Thymus (tissue), 11 donors: ENCODE measurements at regions not wholly inside any gene's neighbourhood (a gene's known extent, or its start where the extent isn't known, plus 50 kb on each side); places are given as distances from the start of the nearest gene placed in this dataset.

Experiments used
- DNase-seq, 9 donors: peaks; one replicate each; pipeline ENCODE4 v3.0.0-alpha.2; 2013; ENCODE audit warnings: low spot score in 9 of 9, low read depth in 6 of 9, missing footprints in 1 of 9
- H3K27ac ChIP-seq, 2 donors: one replicate each; pipeline ENCODE4 v1.5.1; 2013; ENCODE audit warnings: control low read depth in 1 of 2, low read depth in 1 of 2, low read length in 1 of 2, mild to moderate bottlenecking in 1 of 2, moderate library complexity in 1 of 2
- H3K27me3 ChIP-seq, 2 donors: one replicate each; pipeline ENCODE4 v1.5.1; 2013; ENCODE audit warnings: low read length in 1 of 2; ENCODE audit not compliant: control insufficient read depth in 2 of 2, insufficient read depth in 1 of 2
- H3K36me3 ChIP-seq, 2 donors: one replicate each; pipeline ENCODE4 v1.5.1; 2013; ENCODE audit warnings: low read length in 1 of 2, mild to moderate bottlenecking in 1 of 2, moderate library complexity in 1 of 2; ENCODE audit not compliant: control insufficient read depth in 2 of 2, insufficient read depth in 2 of 2
- H3K4me1 ChIP-seq, 2 donors: one replicate each; pipeline ENCODE4 v1.5.1; 2013; ENCODE audit warnings: low read length in 2 of 2; ENCODE audit not compliant: control insufficient read depth in 2 of 2, insufficient read depth in 2 of 2
- H3K4me3 ChIP-seq, 2 donors: one replicate each; pipeline ENCODE4 v1.5.1; 2013; ENCODE audit warnings: low read length in 2 of 2, control low read depth in 1 of 2, mild to moderate bottlenecking in 1 of 2
- H3K9me3 ChIP-seq, 2 donors: one replicate each; pipeline ENCODE4 v1.5.1; 2013; ENCODE audit warnings: low read length in 1 of 2, mild to moderate bottlenecking in 1 of 2; ENCODE audit not compliant: control insufficient read depth in 2 of 2, insufficient read depth in 1 of 2
- WGBS: extraction: QIAGEN DNeasy Blood & Tissue Kit; methylation state at CpG from one replicate; pipeline ENCODE4 v1.1.7; 2013; 5-methylcytosine and 5-hydroxymethylcytosine counted together
- donor health status: healthy.

DNA sequence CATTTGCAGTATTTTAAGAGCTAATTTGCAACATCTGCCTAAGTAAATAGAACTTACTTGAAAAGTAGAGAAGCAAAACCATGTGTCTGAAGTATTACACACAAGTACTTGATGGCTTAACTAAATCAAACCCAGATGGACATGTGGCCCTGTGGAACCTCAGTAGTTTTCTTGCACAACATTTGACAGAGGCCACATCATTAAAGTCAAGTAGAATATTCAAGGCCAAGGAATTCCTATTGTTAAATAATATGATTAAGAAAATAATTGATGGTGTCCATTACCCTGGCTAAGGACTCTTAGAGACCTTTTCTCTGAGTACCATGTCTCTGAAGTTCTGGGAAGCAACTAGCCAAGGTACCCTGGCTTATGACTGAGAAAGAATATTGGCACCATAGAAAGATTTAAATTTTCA is 135.4 kb upstream of the OTUD4 start:
- H3K4me3 ChIP-seq, result no peak overlapping the region
- H3K4me1 ChIP-seq, result no peaks in the 10 kb centered on the region
- H3K27me3 ChIP-seq, result peaks cover 0 to 2% of the 10 kb centered on the region in 2 donors
- no peak overlapping the region for H3K27ac ChIP-seq
- no peak for DNase-seq
- H3K36me3 ChIP-seq, result no peaks in the 10 kb centered on the region
- no peaks in the 10 kb centered on the region for H3K9me3 ChIP-seq

GRCh38 chr4:145308598-145308997 is 128.2 kb upstream of the OTUD4 start:
- peaks cover 0 to 2% of the 10 kb centered on the region in 2 donors for H3K4me1 ChIP-seq
- H3K27me3 ChIP-seq, result peaks cover 0 to 2% of the 10 kb centered on the region in 2 donors
- no peak for DNase-seq
- no peak overlapping the region for H3K4me3 ChIP-seq
- no peaks in the 10 kb centered on the region for H3K36me3 ChIP-seq
- H3K27ac ChIP-seq, result no peak overlapping the region
- H3K9me3 ChIP-seq, result no peaks in the 10 kb centered on the region
- 85% methylated on average over 3 of the region's 3 CpGs for WGBS

DNA sequence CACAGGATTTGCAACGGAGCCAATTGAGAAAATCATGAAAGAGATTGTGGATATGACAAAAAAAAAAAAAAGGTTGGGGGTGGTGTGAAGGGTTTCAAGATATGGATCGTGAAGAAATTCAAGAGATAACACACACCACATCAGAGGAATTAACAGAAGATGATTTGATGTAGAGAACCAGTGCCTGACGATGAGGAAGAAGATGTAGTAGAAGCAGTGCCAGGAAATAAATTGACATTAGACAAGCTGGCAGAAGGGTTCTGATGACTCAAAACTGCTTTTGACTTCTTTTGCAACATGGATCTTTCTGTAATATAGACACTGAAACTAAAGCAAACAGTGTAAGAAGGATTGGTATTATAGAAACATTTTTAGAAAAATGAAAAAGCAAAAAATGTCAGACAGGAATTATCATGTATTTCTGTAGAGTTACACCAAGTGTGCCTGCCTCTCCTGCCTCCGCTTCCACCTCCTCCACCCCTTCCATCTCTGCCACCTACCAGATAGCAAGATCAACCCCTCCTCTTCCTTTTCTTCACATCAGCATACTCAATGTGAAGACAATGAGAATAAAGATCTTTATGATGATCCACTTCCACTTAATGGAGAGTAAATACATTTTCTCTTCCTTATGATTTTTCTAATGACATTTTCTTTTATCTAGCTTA is 127.5 kb upstream of the OTUD4 start:
- no peaks in the 10 kb centered on the region for H3K9me3 ChIP-seq

DNA sequence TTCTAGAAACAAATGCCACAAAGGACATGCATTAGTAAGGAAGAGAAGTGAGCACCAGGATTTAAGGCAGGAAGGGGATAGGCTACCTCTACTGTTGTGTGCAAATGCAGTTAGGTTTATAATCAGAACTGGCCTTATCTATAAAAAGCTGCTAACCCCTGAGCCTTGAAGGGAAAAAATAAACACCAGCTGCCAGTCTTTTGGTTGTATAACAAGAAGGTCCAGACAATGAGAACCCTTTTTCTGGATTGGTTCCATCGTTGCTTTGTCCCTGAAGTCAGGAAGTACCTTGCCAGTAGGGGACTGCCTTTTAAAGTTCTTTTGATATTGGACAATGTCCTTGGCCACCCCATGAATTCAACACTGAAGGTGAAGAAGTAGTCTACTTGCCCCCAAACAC is 126.7 kb upstream of the OTUD4 start:
- Histone ChIP-seq H3K27me3 (peaks cover 0 to 2% of the 10 kb centered on the region in 2 donors), H3K4me3 (no peak overlapping the region), H3K36me3 (no peaks in the 10 kb centered on the region), H3K27ac (no peak overlapping the region), H3K4me1 (peaks cover 0 to 2% of the 10 kb centered on the region in 2 donors), H3K9me3 (no peaks in the 10 kb centered on the region)
- 62% methylated on average over 1 of the region's 1 CpG for WGBS
- DNase-seq, result no peak

More for the DNA sequence above, 127.5 kb upstream of the OTUD4 start:
- no peaks in the 10 kb centered on the region for H3K36me3 ChIP-seq
- no peak overlapping the region for H3K4me3 ChIP-seq
- WGBS, result 32% methylated on average over 4 of the region's 4 CpGs
- peak in 5 of 9 donors; percentile 7 to 48 (median 13) for DNase-seq
- peaks cover 0 to 2% of the 10 kb centered on the region in 2 donors for H3K4me1 ChIP-seq
- H3K27ac ChIP-seq, result no peak overlapping the region
- H3K27me3 ChIP-seq, result peaks cover 0 to 2% of the 10 kb centered on the region in 2 donors

GRCh38 chr4:145302725-145303124 is 122.3 kb upstream of the OTUD4 start:
- no peaks in the 10 kb centered on the region for H3K36me3 ChIP-seq
- H3K27me3 ChIP-seq, result no peaks in the 10 kb centered on the region
- H3K4me1 ChIP-seq, result peaks cover 4% of the 10 kb centered on the region in 2 donors
- WGBS, result 94% methylated on average over 3 of the region's 3 CpGs
- no peak overlapping the region for H3K4me3 ChIP-seq
- no peak overlapping the region for H3K27ac ChIP-seq
- no peaks in the 10 kb centered on the region for H3K9me3 ChIP-seq
- no peak for DNase-seq

DNA sequence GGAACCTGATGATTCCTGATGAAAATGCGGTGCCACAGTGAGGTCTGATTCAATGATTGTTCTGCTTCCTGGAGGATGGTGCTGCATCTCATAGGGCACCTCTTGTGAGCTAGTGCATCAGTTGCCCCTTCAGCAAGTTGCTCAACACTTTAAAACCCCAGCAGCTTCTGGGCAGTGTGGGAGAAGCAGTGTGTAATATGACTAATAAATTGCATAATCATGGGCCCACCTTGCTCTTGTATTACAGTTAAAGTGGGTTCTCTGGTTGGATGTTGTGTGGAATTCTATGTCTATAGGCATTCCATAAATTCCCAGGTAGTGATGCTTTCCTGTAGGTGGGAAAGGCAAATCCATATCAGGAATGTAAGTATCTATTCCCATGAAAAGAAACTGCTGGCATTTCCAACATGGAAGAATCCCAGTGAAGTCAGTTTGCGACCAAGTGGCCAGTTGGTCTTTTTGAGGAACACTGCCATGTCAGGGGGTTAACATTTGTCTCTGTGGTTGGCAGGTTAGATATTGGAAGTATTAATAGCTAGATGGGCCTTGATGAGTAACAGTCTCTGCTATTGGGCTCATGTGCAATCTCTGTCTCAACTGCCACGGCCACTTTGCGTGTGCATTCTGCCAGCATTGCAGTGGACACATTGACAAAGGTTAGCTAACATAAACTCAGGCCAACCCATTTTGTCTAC is 121.1 kb upstream of the OTUD4 start:
- 98% methylated on average over 4 of the region's 4 CpGs for WGBS
- H3K36me3 ChIP-seq, result no peaks in the 10 kb centered on the region
- H3K9me3 ChIP-seq, result no peaks in the 10 kb centered on the region
- no peak for DNase-seq
- H3K27me3 ChIP-seq, result no peaks in the 10 kb centered on the region
- peaks cover 4% of the 10 kb centered on the region in 2 donors for H3K4me1 ChIP-seq
- no peak overlapping the region for H3K4me3 ChIP-seq
- no peak overlapping the region for H3K27ac ChIP-seq

DNA sequence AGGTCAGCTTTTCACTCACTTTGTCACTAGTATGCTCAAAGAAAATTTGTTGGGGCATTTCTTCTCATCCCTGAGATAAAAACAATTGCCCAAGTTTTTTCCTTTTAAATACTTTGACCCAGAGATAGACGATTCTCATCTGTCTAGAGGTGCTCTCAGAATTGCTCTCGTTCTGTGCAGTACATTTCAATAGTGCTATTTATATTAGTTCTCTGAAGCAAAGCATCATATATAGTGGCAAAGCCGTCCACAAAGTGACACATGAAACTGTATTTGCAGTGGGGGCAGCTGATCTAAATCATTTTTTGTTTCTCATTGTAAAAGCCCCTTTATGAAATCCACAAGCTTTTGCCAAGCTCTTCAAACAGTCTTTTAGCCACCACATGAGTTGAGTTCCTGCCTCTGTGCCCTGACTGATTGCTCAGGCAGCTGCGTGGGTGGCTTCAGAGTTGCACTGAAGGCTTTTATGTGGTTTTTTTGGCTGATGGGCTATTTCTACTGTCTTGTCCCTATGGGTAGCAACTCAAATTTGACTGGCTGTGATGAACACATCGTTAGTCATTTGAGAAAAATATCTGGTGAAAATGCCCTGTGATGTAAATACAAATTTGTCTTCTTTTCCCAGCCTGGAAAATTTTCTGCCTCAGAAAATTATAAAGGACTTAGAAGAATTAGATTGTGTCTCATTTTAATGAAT is 119.1 kb upstream of the OTUD4 start:
- H3K4me1 ChIP-seq, result peaks cover 4% of the 10 kb centered on the region in 2 donors
- peak in 7 of 9 donors; percentile 13 to 75 (median 32) for DNase-seq
- WGBS, result 22% methylated on average over 5 of the region's 5 CpGs
- no peak overlapping the region for H3K4me3 ChIP-seq
- no peaks in the 10 kb centered on the region for H3K36me3 ChIP-seq
- H3K9me3 ChIP-seq, result no peaks in the 10 kb centered on the region
- no peak overlapping the region for H3K27ac ChIP-seq
- no peaks in the 10 kb centered on the region for H3K27me3 ChIP-seq

GRCh38 chr4:145298885-145299284 is 118.5 kb upstream of the OTUD4 start:
- WGBS, result 38% methylated on average over 2 of the region's 2 CpGs
- DNase-seq, result no peak
- Histone ChIP-seq H3K27ac (no peak overlapping the region), H3K9me3 (no peaks in the 10 kb centered on the region), H3K36me3 (no peaks in the 10 kb centered on the region), H3K4me3 (no peak overlapping the region), H3K27me3 (no peaks in the 10 kb centered on the region), H3K4me1 (peaks cover 4% of the 10 kb centered on the region in 2 donors)

DNA sequence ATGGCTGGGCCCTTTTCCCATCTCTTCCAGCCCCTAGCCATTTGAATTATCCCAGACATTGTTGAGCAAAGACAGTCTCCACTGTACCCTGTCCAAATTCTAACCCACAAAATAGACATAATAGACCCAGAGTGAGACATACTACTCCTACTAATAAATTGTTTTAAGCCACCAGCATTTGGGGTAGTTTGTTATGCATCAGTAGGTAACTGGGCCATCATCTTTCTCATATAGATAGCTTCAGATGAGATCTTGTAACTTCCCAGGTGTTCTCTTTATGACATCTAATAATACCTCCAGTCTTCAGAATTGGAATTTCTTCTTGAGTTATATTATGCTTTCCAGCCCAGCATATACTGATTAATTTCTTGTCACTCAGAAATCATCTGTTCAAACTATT is 117.2 kb upstream of the OTUD4 start:
- Histone ChIP-seq H3K9me3 (no peaks in the 10 kb centered on the region), H3K27ac (no peak overlapping the region), H3K36me3 (no peaks in the 10 kb centered on the region), H3K4me3 (no peak overlapping the region), H3K27me3 (no peaks in the 10 kb centered on the region), H3K4me1 (peaks cover 4% of the 10 kb centered on the region in 2 donors)
- no peak for DNase-seq
